ENCODE measurements at regions not wholly inside any gene's neighbourhood (a gene's known extent, or its start where the extent isn't known, plus 50 kb on each side); places are given as distances from the start of the nearest gene placed in this dataset.

- TF ChIP-seq CTCF (IDR thresholded peaks at IDR 0.05 in 2 of 3, conservative IDR thresholded peaks at IDR 0.05 in 1 of 3; ENCODE audit: insufficient read depth in 2 of 3, low read depth in 1 of 3, low read length in 3 of 3) = no peak
- TF ChIP-seq CBFB (CRISPR knock-in tag; IDR thresholded peaks at IDR 0.05) = no peak
- TF ChIP-seq ZNF644 (tag; IDR thresholded peaks at IDR 0.05; ENCODE audit: low read depth) = no peak
- no peak for TF ChIP-seq RCOR1 (IDR thresholded peaks at IDR 0.05; ENCODE audit: borderline replicate concordance in 1 of 2, low read depth in 2 of 2, low read length in 2 of 2)
These were observed 373.9 kb upstream of the ID4 start for GRCh38 chr6:19463250-19463649.
